Neural progenitor cell (in vitro differentiated cells): ENCODE measurements at regions not wholly inside any gene's neighbourhood (a gene's known extent, or its start where the extent isn't known, plus 50 kb on each side); places are given as distances from the start of the nearest gene placed in this dataset.

ENCODE experiments used
- DNase-seq: peaks from one replicate; pipeline ENCODE4 v3.0.0-alpha.2; 2016; ENCODE audit warnings: low spot score
- H2AFZ ChIP-seq: fragments of 200-600 bp; sonication (generic); replicated peaks from 2 replicates; pipeline ENCODE4 v1.6.1; 2016; ENCODE audit warnings: antibody characterized with exemption
- H3F3A ChIP-seq: fragments of 200-600 bp; sonication (generic); 2 replicates; pipeline ENCODE4 v1.6.1; 2016; ENCODE audit warnings: antibody characterized with exemption, low read depth
- H3K27ac ChIP-seq: fragments of 200-600 bp; sonication (generic); 2 replicates; pipeline ENCODE4 v1.5.1; 2016; ENCODE audit warnings: mild to moderate bottlenecking
- H3K27me3 ChIP-seq: fragments of 200-600 bp; sonication (generic); 2 replicates; pipeline ENCODE4 v1.6.1; 2016; ENCODE audit warnings: mild to moderate bottlenecking, moderate library complexity
- H3K36me3 ChIP-seq: fragments of 200-600 bp; sonication (generic); 2 replicates; pipeline ENCODE4 v1.5.1; 2016
- H3K4me1 ChIP-seq: fragments of 200-600 bp; sonication (generic); 2 replicates; pipeline ENCODE4 v1.6.1; 2016; ENCODE audit warnings: mixed run types
- H3K4me2 ChIP-seq: fragments of 200-600 bp; sonication (generic); 2 replicates; pipeline ENCODE4 v1.6.1; 2016
- H3K4me3 ChIP-seq: fragments of 200-600 bp; sonication (generic); 2 replicates; pipeline ENCODE4 v1.5.1; 2016
- H3K79me2 ChIP-seq: fragments of 200-600 bp; sonication (generic); 2 replicates; pipeline ENCODE4 v1.6.1; 2016; ENCODE audit warnings: low read depth
- H3K9ac ChIP-seq: fragments of 200-600 bp; sonication (generic); 2 replicates; pipeline ENCODE4 v1.6.1; 2016
- H3K9me3 ChIP-seq: fragments of 200-600 bp; sonication (generic); 2 replicates; pipeline ENCODE4 v1.5.1; 2016; ENCODE audit warnings: low read depth
- H4K20me1 ChIP-seq: fragments of 200-600 bp; sonication (generic); 2 replicates; pipeline ENCODE4 v1.6.1; 2016; ENCODE audit warnings: low read depth
- H3K27ac Mint-ChIP-seq: 3 replicates; pipeline ENCODE4 v1.8.0; 2021; ENCODE audit warnings: mixed read lengths
- H3K27me3 Mint-ChIP-seq: 2 replicates; pipeline ENCODE4 v1.8.0; 2022; ENCODE audit warnings: low read depth, mild to moderate bottlenecking, inconsistent platforms, moderate library complexity, mixed read lengths; ENCODE audit not compliant: insufficient read depth
- H3K36me3 Mint-ChIP-seq: 3 replicates; pipeline ENCODE4 v1.8.0; 2021; ENCODE audit warnings: mixed read lengths
- H3K4me1 Mint-ChIP-seq: 3 replicates; pipeline ENCODE4 v1.8.0; 2021; ENCODE audit warnings: mixed read lengths
- H3K4me3 Mint-ChIP-seq: 3 replicates; pipeline ENCODE4 v1.8.0; 2021; ENCODE audit warnings: mild to moderate bottlenecking, moderate library complexity, mixed read lengths
- H3K9me3 Mint-ChIP-seq: 3 replicates; pipeline ENCODE4 v1.8.0; 2020; ENCODE audit warnings: mixed read lengths
- CTCF ChIP-seq: fragments of 200-600 bp; sonication (generic); IDR thresholded peaks from 2 replicates; pipeline ENCODE4 v1.5.1; 2017; ENCODE audit warnings: antibody characterized with exemption, mild to moderate bottlenecking
- EZH2 ChIP-seq: fragments of 200-600 bp; sonication (generic); IDR thresholded peaks from 2 replicates; pipeline ENCODE4 v1.6.1; 2017; ENCODE audit warnings: antibody characterized with exemption, mild to moderate bottlenecking, moderate library complexity
- EZH2phosphoT487 ChIP-seq: fragments of 200-600 bp; sonication (generic); IDR thresholded peaks from 2 replicates; pipeline ENCODE4 v1.6.1; 2017; ENCODE audit warnings: antibody characterized with exemption

- no peak for DNase-seq
- H3F3A ChIP-seq: no peaks in the 10 kb centered on the region
- H3K4me1 Mint-ChIP-seq: no peaks in the 10 kb centered on the region
- H3K9ac ChIP-seq: no peak overlapping the region
- H3K4me1 ChIP-seq: no peaks in the 10 kb centered on the region
- no peaks in the 10 kb centered on the region for H3K36me3 ChIP-seq
- H3K79me2 ChIP-seq: no peaks in the 10 kb centered on the region
- no peak overlapping the region for H3K27ac ChIP-seq
- H3K4me2 ChIP-seq: no peak overlapping the region
- no peaks in the 10 kb centered on the region for H4K20me1 ChIP-seq
- H3K9me3 Mint-ChIP-seq: no peaks in the 10 kb centered on the region
- H3K9me3 ChIP-seq: no peaks in the 10 kb centered on the region
- TF ChIP-seq EZH2phosphoT487 (no peak), EZH2 (no peak), CTCF (no peak)
- H3K27me3 ChIP-seq: no peaks in the 10 kb centered on the region
- H3K4me3 ChIP-seq: no peak overlapping the region
- H3K27ac Mint-ChIP-seq: no peak overlapping the region
- H3K27me3 Mint-ChIP-seq: peaks cover 2% of the 10 kb centered on the region
- no peak overlapping the region for H2AFZ ChIP-seq
- H3K4me3 Mint-ChIP-seq: no peak overlapping the region
- H3K36me3 Mint-ChIP-seq: no peaks in the 10 kb centered on the region
Measured at GRCh38 chr10:111709603-111710002, 474.0 kb downstream of the GPAM start.

- Mint-ChIP-seq H3K9me3 (peaks cover 25% of the 10 kb centered on the region), H3K27me3 (no peaks in the 10 kb centered on the region), H3K36me3 (no peaks in the 10 kb centered on the region), H3K4me1 (no peaks in the 10 kb centered on the region), H3K4me3 (no peak overlapping the region), H3K27ac (no peak overlapping the region)
- Histone ChIP-seq H3K36me3 (no peaks in the 10 kb centered on the region), H3K9me3 (peaks cover 7% of the 10 kb centered on the region), H3F3A (no peaks in the 10 kb centered on the region), H3K9ac (no peak overlapping the region), H3K4me1 (no peaks in the 10 kb centered on the region), H3K27ac (no peak overlapping the region), H3K4me2 (no peak overlapping the region), H3K79me2 (no peaks in the 10 kb centered on the region), H3K4me3 (no peak overlapping the region), H4K20me1 (no peaks in the 10 kb centered on the region), H2AFZ (no peak overlapping the region), H3K27me3 (no peaks in the 10 kb centered on the region)
- no peak for DNase-seq
- TF ChIP-seq EZH2 (no peak), EZH2phosphoT487 (no peak), CTCF (no peak)
Measured at GRCh38 chr10:111716032-111716431, 467.5 kb downstream of the GPAM start.

- H3K9me3 Mint-ChIP-seq: no peaks in the 10 kb centered on the region
- Histone ChIP-seq H3K27ac (no peak overlapping the region), H2AFZ (no peak overlapping the region), H3K27me3 (no peaks in the 10 kb centered on the region), H3K36me3 (no peaks in the 10 kb centered on the region), H3K9me3 (no peaks in the 10 kb centered on the region), H3K4me1 (no peaks in the 10 kb centered on the region), H3K9ac (no peak overlapping the region), H3K79me2 (no peaks in the 10 kb centered on the region), H3F3A (no peaks in the 10 kb centered on the region), H4K20me1 (no peaks in the 10 kb centered on the region), H3K4me3 (no peak overlapping the region), H3K4me2 (no peak overlapping the region)
- no peaks in the 10 kb centered on the region for H3K36me3 Mint-ChIP-seq
- no peak overlapping the region for H3K4me3 Mint-ChIP-seq
- no peak for TF ChIP-seq EZH2
- TF ChIP-seq EZH2phosphoT487: no peak
- no peak for TF ChIP-seq CTCF
- no peaks in the 10 kb centered on the region for H3K27me3 Mint-ChIP-seq
- H3K27ac Mint-ChIP-seq: no peak overlapping the region
- no peak for DNase-seq
- H3K4me1 Mint-ChIP-seq: no peaks in the 10 kb centered on the region
Measured at GRCh38 chr10:111724121-111724520, 459.4 kb downstream of the GPAM start.

- no peak overlapping the region for H3K4me3 Mint-ChIP-seq
- Histone ChIP-seq H3K9me3 (no peaks in the 10 kb centered on the region), H4K20me1 (no peaks in the 10 kb centered on the region), H3K4me1 (no peaks in the 10 kb centered on the region), H3K4me2 (no peak overlapping the region), H3K36me3 (no peaks in the 10 kb centered on the region), H3K9ac (no peak overlapping the region), H3K79me2 (no peaks in the 10 kb centered on the region), H3F3A (no peaks in the 10 kb centered on the region), H3K27me3 (no peaks in the 10 kb centered on the region), H3K4me3 (no peak overlapping the region), H2AFZ (no peak overlapping the region), H3K27ac (no peak overlapping the region)
- DNase-seq: no peak
- H3K36me3 Mint-ChIP-seq: no peaks in the 10 kb centered on the region
- TF ChIP-seq EZH2phosphoT487: no peak
- TF ChIP-seq EZH2: no peak
- TF ChIP-seq CTCF: no peak
- H3K4me1 Mint-ChIP-seq: no peaks in the 10 kb centered on the region
- H3K9me3 Mint-ChIP-seq: no peaks in the 10 kb centered on the region
- H3K27me3 Mint-ChIP-seq: no peaks in the 10 kb centered on the region
- H3K27ac Mint-ChIP-seq: no peak overlapping the region
Measured at GRCh38 chr10:111725050-111725449, 458.5 kb downstream of the GPAM start.
